Psoas muscle (tissue), 7 donors: ENCODE measurements at regions not wholly inside any gene's neighbourhood (a gene's known extent, or its start where the extent isn't known, plus 50 kb on each side); places are given as distances from the start of the nearest gene placed in this dataset.
"Not testable (repeated sequence)": the region's sequence is repeated elsewhere in the genome, so short reads cannot be mapped to it uniquely, and the experiment has no call there.

Experiments used
- ATAC-seq, 4 donors: fragments of 200-7000 bp; cut with Tn5 transposase; one replicate each; pipeline ENCODE4 v1.9.1; 2020; ENCODE audit warnings: moderate library complexity in 3 of 4, mild to moderate bottlenecking in 2 of 4
- DNase-seq, 2 donors: peaks; one replicate each; pipeline ENCODE4 v3.0.0-alpha.2; 2020
- H3K27ac ChIP-seq: fragments of 200-600 bp; one replicate; pipeline ENCODE4 v1.8.0; 2022
- H3K27me3 ChIP-seq, 3 donors: fragments of 200-600 bp in 1 of 3; one replicate each; pipeline versions ENCODE4 v1.6.1 to v1.8.0; 2013 to 2022; ENCODE audit warnings: low read length in 2 of 3, mild to moderate bottlenecking in 2 of 3, moderate library complexity in 1 of 3; ENCODE audit not compliant: insufficient read depth in 3 of 3
- H3K36me3 ChIP-seq, 2 donors: fragments of 200-600 bp in 1 of 2; one replicate each; pipeline versions ENCODE4 v1.6.1 to v1.8.0; 2013 to 2022; ENCODE audit warnings: low read depth in 1 of 2, mild to moderate bottlenecking in 1 of 2, moderate library complexity in 1 of 2; ENCODE audit not compliant: insufficient read depth in 1 of 2
- H3K4me1 ChIP-seq: fragments of 200-600 bp; one replicate; pipeline ENCODE4 v1.8.0; 2022
- H3K4me3 ChIP-seq: fragments of 200-600 bp; one replicate; pipeline ENCODE4 v1.8.0; 2022; ENCODE audit warnings: mild to moderate bottlenecking
- H3K9me3 ChIP-seq: fragments of 200-600 bp; one replicate; pipeline ENCODE4 v1.8.0; 2022
- WGBS, 3 donors: extraction: QIAGEN DNeasy Blood & Tissue Kit; methylation state at CpG; one replicate each; pipeline versions ENCODE4 v1.1.6 to v1.1.7; 2013; 5-methylcytosine and 5-hydroxymethylcytosine counted together
- intact Hi-C, 2 donors: fragments of 100-400 bp; cut with DNase I; formaldehyde crosslinking; loops; one replicate each; pipeline versions ENCODE4 v1.11.0 to v1.14.2; 2022
- TF ChIP-seq, protein P1 (sequence below): fragments of 200-600 bp; IDR thresholded peaks from one replicate; pipeline ENCODE4 v1.8.0; 2022; ENCODE audit warnings: antibody characterized with exemption
- donor health status: healthy with polysubstance abuse.
- donor health status: DM: no; HTN: no; CAD: no; lungs with moderate emphysema.
- donor health status: Bipolar disorder and iron deficiency.
- donor health status: healthy.
- donor health status: DM: yes; HTN: yes; CAD: no.
- donor health status: DM: no; HTN: no; CAD: no.
- donor health status: DM: yes; HTN: yes; CAD: no.

DNA sequence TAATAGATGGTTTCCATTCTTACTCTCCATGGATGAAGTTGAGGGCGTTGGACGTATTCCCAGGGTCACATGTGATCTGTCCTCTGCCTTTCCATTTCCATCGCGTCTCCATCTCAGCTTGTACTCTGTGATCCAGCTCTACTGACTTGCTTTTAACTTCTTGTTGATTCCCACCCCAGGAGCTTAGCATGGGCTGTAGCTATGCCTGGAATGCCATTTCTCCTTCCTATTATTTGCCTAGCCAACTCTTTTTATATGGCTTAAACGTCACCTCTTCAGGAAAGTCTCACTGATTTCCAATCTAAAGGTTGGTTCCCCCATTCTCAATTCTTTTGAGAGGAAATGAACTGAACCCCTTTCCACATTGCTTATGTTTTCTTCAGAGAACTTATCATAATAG is 475.9 kb downstream of the XYLT1 start:
- Histone ChIP-seq H3K4me3 (no peak overlapping the region), H3K27me3 (no peaks in the 10 kb centered on the region), H3K9me3 (no peaks in the 10 kb centered on the region), H3K4me1 (no peaks in the 10 kb centered on the region), H3K27ac (no peak overlapping the region), H3K36me3 (no peaks in the 10 kb centered on the region)
- TF ChIP-seq, protein P1, sequence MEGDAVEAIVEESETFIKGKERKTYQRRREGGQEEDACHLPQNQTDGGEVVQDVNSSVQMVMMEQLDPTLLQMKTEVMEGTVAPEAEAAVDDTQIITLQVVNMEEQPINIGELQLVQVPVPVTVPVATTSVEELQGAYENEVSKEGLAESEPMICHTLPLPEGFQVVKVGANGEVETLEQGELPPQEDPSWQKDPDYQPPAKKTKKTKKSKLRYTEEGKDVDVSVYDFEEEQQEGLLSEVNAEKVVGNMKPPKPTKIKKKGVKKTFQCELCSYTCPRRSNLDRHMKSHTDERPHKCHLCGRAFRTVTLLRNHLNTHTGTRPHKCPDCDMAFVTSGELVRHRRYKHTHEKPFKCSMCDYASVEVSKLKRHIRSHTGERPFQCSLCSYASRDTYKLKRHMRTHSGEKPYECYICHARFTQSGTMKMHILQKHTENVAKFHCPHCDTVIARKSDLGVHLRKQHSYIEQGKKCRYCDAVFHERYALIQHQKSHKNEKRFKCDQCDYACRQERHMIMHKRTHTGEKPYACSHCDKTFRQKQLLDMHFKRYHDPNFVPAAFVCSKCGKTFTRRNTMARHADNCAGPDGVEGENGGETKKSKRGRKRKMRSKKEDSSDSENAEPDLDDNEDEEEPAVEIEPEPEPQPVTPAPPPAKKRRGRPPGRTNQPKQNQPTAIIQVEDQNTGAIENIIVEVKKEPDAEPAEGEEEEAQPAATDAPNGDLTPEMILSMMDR, result no peak
- ATAC-seq (no peak), DNase-seq (no peak)
- intact Hi-C loops, result no loop called here
- WGBS, 3 donors, result 67 to 82% (median 80%) methylated on average over 5 of the region's 5 CpGs

DNA sequence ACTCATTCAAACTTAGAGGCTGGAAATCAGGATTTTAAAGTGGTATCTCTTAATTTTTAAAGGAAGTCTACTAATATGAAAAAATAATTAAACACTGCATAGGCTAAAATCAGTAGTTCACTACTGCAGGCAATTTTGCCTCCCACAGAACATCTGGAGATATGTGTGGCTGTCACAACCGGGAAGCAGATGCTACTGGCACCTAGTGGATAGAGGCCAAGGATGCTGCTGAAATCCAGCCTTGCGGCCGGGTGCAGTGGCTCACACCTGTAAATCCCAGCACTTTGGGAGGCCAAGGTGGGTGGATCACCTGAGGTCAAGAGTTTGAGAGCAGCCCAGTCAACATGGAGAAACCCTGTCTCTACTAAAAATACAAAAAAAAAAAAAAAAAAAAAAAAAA is 473.9 kb downstream of the XYLT1 start:
- TF ChIP-seq, protein P1, result no peak
- no peak for ATAC-seq
- no peaks in the 10 kb centered on the region for H3K36me3 ChIP-seq
- no peaks in the 10 kb centered on the region for H3K9me3 ChIP-seq
- no peaks in the 10 kb centered on the region for H3K4me1 ChIP-seq
- no peak overlapping the region for H3K27ac ChIP-seq
- H3K27me3 ChIP-seq, result no peaks in the 10 kb centered on the region
- no peak for DNase-seq
- WGBS, 3 donors, result 55 to 61% (median 60%) methylated on average over 3 of the region's 3 CpGs
- no peak overlapping the region for H3K4me3 ChIP-seq
- intact Hi-C loops, result no loop called here

DNA sequence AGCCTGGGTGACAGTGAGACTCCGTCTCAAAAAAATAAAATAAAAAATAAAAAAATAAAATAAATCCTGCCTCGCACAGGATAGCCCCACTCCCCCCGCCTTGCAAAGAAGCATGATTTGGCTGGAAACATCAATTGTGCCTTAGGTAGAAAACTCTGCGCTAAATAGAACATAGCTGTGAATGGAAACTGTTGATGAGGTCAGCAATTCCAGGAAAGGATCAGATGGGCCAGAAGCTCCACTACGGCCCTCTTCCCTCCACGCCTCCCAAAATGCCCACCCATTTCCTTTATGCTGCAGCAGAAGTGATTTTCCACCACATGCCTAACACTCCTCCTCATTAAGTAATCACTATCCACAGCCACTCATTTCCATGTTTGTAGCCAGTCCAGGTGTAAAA is 473.4 kb downstream of the XYLT1 start:
- Histone ChIP-seq H3K27me3 (no peaks in the 10 kb centered on the region), H3K27ac (no peak overlapping the region), H3K9me3 (no peaks in the 10 kb centered on the region), H3K4me1 (no peaks in the 10 kb centered on the region), H3K4me3 (no peak overlapping the region), H3K36me3 (no peaks in the 10 kb centered on the region)
- DNase-seq (no peak), ATAC-seq (no peak)
- WGBS, 3 donors, result 72 to 75% (median 73%) methylated on average over 6 of the region's 6 CpGs
- TF ChIP-seq, protein P1, result no peak
- intact Hi-C loops, result no loop called here

DNA sequence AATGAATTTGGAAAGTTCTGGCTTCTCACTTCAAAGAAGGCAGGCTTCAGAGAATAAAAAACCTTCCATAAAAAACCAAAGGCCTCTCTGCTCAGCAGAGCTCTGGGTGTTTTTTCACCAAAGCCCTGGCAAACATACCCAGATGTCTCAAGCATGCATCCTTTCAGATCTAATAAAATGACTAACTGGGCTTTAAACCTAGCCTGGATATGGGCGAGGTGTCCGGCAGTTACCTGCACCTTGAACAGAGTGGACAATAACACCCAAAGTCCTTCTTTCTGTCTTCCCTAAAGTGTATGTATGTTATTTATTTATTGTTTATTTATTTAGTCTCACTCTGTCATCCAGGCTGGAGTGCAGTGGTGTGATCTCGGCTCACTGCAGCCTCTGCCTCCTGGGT is 469.3 kb downstream of the XYLT1 start:
- no peak for ATAC-seq
- Histone ChIP-seq H3K9me3 (peaks cover 5% of the 10 kb centered on the region), H3K27me3 (no peaks in the 10 kb centered on the region), H3K27ac (no peak overlapping the region), H3K36me3 (no peaks in the 10 kb centered on the region), H3K4me1 (no peaks in the 10 kb centered on the region), H3K4me3 (no peak overlapping the region)
- no peak for DNase-seq
- TF ChIP-seq, protein P1, result no peak
- 65 to 76% (median 66%) methylated on average over 3 of the region's 3 CpGs for WGBS, 3 donors
- intact Hi-C loops, result no loop called here

DNA sequence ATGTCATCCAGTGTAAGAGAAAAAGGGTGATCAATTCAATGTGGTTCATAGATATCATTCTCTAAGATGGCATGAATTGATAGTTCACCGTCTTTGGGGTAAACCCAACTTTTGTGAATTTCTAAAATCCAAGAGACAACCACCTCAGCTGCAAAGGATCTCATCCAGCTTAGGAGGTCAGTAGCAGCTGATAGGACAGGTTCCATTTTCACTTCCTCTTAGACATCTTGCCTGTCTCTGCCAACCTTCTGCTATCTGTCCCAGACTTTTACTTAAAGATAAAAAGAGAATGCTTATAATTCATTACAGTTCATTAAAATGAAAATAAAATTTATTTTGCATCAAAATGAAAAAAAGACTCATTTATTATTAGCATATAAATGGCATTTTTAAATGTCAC is 468.2 kb downstream of the XYLT1 start:
- H3K27ac ChIP-seq, result no peak overlapping the region
- H3K4me1 ChIP-seq, result no peaks in the 10 kb centered on the region
- H3K9me3 ChIP-seq, result peaks cover 5% of the 10 kb centered on the region
- ATAC-seq (no peak), DNase-seq (no peak)
- H3K4me3 ChIP-seq, result no peak overlapping the region
- intact Hi-C loops, result no loop called here
- WGBS, 3 donors, result 79 to 91% (median 81%) methylated on average over 1 of the region's 1 CpG
- no peaks in the 10 kb centered on the region for H3K27me3 ChIP-seq
- TF ChIP-seq, protein P1, result no peak
- no peaks in the 10 kb centered on the region for H3K36me3 ChIP-seq

DNA sequence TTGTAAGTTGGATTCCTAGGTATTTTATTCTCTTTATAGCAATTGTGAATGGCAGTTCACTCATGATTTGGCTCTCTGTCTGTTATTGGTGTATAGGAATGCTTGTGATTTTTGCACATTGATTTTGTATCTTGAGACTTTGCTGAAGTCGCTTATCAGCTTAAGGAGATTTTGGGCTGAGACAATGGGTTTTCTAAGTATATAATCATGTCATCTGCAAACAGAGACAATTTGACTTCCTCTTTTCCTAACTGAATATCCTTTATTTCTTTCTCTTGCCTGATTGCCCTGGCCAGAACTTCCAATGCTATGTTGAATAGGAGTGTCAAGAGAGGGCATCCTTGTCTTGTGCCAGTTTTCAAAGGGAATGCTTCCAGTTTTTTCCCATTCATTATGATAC is 464.8 kb downstream of the XYLT1 start:
- WGBS, 3 donors, result 82 to 84% (median 83%) methylated on average over 1 of the region's 1 CpG
- H3K27me3 ChIP-seq, H3K4me3 ChIP-seq, DNase-seq, ATAC-seq, H3K27ac ChIP-seq, H3K4me1 ChIP-seq, H3K9me3 ChIP-seq, intact Hi-C loops, H3K36me3 ChIP-seq: not testable (repeated sequence)
